Limb (tissue), 2 donors: ENCODE measurements at regions not wholly inside any gene's neighbourhood (a gene's known extent, or its start where the extent isn't known, plus 50 kb on each side); places are given as distances from the start of the nearest gene placed in this dataset.
"Not testable (repeated sequence)": the region's sequence is repeated elsewhere in the genome, so short reads cannot be mapped to it uniquely, and the experiment has no call there.

Experiments
- DNase-seq, 2 donors: peaks; one replicate each; pipeline ENCODE4 v3.0.0-alpha.2; 2016; ENCODE audit errors: extremely low spot score in 2 of 2

GRCh38 chr6:110558575-110558974 is 82.2 kb upstream of the SLC22A16 start:
- DNase-seq, result no peak

GRCh38 chr6:110557199-110557598 is 80.8 kb upstream of the SLC22A16 start:
- no peak for DNase-seq

DNA sequence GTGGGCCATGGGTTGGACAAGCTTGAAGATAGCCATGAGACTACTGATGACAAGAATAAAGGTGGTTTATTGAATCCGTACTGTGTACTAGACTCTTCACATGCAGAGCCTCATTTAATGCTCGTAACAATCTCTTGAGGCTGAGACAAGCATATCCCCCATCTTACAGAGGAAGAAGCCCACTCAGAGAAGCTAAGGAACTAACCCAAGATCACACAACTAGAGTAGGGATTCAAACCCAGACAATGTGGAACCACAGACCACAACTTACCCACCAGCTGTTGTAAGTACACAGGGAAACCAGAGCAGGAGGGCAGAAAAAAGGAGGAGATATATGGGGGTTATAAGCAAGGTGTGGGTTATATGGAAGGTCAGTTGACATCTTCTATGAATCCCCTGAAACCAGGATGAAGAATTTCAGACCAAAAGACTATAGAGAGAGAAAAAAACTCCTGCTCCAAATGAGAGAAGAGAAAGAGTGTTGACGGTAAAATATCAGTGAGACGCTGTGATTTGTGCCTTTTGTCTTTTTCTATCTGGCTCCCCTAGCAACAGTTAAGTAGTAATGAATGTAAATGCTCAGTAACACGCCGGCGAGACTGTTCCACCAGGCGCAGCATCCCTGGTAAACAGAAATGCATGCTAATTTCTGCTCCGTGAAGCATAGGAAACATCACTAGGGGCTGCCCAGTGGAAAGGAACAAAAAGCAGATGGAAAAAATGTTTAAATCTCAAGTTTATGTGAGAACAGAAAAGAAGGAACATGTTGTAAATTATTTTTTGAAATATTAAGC is 80.1 kb upstream of the SLC22A16 start:
- DNase-seq, result no peak

GRCh38 chr6:110554966-110555460 is 78.6 kb upstream of the SLC22A16 start:
- DNase-seq, result no peak

DNA sequence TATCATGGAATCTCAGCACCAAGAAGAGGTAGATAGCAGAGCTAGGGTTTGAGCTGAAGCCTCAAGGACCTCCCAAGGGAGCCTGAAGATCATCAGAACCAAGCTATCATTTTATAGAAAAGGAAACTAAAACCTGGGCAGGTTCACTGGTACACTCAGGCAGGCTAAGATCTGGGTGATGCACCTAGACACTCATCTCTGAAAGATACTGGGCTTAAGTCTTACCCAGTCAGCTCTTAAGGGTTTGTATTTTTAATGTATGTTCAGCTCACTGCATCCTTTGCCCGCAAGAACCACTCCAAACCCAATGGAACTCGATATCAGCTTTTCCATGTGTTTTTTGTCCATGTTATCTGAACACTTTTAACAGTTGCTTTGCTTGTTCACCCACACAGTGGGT is 78.0 kb upstream of the SLC22A16 start:
- no peak for DNase-seq

GRCh38 chr6:110552901-110553641 is 76.7 kb upstream of the SLC22A16 start:
- no peak for DNase-seq

GRCh38 chr6:110552076-110552475 is 75.7 kb upstream of the SLC22A16 start:
- DNase-seq, result no peak

GRCh38 chr6:110551088-110551487 is 74.7 kb upstream of the SLC22A16 start:
- no peak for DNase-seq

- DNase-seq, result no peak
Measured at GRCh38 chr6:110550353-110550752, 73.9 kb upstream of the SLC22A16 start.

DNA sequence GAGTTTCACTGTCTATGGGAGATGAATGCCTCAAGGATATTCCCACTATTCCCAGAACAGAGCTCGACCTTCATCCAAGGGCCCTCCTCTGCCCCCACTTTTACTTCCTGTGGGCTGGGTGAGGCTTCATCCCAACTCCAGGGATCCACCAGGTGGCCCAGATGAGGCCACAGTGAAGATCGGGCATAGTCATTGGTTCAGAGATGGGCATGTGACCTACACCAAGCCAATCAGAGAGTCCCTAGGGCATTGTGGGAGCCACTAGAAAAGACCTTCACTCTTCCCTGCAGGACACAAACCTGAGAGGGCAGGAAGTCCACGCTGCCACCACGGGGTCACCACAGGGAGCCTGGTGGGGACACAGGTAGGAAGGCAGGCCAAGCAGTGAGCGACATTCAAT is 72.9 kb upstream of the SLC22A16 start:
- no peak for DNase-seq

- DNase-seq, result no peak
Measured at GRCh38 chr6:110548110-110548847, 71.9 kb upstream of the SLC22A16 start.

DNA sequence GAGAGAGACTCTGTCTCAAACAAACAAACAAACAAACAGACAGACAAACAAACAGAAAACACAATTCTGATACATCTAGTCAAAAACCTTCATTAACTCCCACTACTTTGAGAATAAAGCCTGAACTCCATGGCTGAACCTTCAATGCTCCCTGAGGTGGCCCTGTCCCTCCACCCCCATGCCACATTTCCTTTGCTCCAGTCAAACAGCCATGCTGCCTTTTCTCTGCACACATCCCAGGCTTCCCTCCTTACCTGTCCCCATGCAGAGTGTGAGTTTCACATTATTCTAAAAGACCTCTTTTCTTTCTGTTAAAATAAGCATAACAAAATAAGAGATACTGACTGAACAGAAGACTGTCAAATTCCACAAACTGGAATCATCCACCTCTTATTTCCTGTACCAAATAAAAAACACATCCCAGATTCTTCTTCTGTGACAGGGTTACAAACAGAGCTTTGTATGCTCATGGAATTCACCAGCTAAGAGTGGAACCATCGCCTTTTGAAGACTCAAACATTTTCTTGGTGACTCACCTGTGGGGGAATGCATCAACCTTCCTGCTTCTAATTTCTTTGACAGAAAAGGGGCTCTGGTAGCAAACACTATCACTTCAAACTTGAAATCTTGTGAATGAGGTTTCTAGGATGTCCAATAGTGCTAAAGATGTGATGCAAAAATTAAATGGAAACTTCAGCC is 71.0 kb upstream of the SLC22A16 start:
- DNase-seq, result no peak

DNA sequence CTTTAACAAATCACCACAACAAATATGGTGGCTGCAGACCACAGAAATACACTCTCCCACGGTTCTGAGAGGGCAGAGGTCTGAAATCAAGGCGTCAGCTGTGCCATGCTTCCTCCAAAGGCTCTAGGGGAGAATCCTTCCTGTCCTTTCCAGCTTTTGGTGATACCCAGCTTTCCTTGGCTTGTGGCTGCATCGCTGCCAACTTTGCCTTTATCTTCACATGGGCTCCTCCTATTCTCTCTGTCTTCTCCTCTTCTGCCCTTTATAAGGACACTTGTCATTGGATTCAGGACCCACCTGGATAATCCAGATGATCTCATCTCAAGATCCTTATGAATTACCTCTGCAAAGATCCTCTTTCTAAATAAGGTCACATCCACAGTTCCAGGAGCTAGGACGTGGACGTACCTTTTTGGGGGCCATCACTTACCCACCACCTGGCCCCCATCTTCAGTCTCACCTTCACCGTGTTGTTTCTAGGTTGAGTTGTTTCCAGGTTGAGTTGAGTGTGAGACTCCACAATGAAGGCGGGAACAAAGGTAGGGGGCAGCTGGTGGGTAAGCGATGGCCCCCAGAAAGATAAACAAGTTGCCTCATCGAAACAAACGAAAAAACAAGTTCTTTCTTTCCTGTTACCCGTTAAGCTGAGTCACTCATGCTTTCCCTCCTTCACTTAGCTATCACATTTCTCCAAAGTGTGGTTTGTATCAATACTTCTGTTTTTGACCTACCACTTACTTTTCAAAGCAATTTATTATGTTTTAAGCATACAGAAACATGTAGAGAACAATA is 68.9 kb upstream of the SLC22A16 start:
- no peak for DNase-seq

GRCh38 chr6:110544472-110544871 is 68.1 kb upstream of the SLC22A16 start:
- DNase-seq, result no peak

GRCh38 chr6:110543106-110543505 is 66.7 kb upstream of the SLC22A16 start:
- DNase-seq, result no peak

GRCh38 chr6:110542311-110543024 is 66.1 kb upstream of the SLC22A16 start:
- no peak for DNase-seq

- no peak for DNase-seq
Measured at GRCh38 chr6:110541701-110542309, 65.4 kb upstream of the SLC22A16 start.

GRCh38 chr6:110539277-110540019 is 63.0 kb upstream of the SLC22A16 start:
- DNase-seq, result not testable (repeated sequence)
